ENCODE measurements at regions not wholly inside any gene's neighbourhood (a gene's known extent, or its start where the extent isn't known, plus 50 kb on each side); places are given as distances from the start of the nearest gene placed in this dataset.
"Not testable (repeated sequence)": the region's sequence is repeated elsewhere in the genome, so short reads cannot be mapped to it uniquely, and the experiment has no call there.

- DNase-seq (ENCODE audit: low spot score) = no peak
Measured at GRCh38 chr6:6479785-6480184, 108.7 kb upstream of the LY86 start.

DNA sequence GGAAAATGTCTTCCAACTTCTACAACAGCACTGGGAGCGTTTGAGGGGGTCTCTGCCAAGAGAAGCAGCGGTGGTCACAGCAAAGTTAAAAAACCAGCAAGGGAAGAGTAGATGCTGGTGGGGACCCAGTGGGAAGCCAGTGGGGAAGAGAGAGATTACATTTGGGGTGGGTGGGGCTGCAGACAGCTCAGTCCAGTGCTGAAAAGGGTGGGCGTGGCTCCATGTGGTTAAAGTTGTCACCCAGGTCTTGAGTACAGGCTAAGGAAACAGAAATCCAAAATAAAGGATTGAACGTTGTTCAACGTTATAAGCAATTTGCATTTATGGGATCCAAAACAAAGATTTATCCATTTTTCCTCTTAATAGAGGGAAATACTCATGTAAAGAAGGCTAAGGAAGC, 106.3 kb upstream of the LY86 start:
- DNase-seq (ENCODE audit: low spot score) = no peak

DNA sequence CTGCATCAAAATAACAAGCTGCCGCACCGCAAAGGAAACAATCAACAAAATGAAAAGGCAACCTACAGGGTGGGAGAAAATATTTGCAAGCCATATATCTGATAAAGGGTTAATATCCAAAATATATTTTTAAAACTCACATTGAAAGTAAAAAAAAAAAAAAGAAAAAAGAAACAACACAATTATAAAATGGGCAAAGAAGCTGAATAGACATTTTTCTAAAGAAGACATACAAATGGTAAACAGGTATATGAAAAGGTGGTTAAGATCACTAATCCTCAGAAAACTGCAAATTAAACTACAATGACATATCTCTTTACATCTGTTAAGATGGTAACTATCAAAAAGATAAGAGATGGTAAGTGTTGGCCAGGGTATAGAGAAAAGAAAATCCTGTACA, 105.4 kb upstream of the LY86 start:
- no peak for DNase-seq (ENCODE audit: low spot score)

- no peak for DNase-seq (ENCODE audit: low spot score)
Measured at GRCh38 chr6:6483733-6484132, 104.8 kb upstream of the LY86 start.

- DNase-seq (ENCODE audit: low spot score) = no peak
Measured at GRCh38 chr6:6484681-6485080, 103.8 kb upstream of the LY86 start.

DNA sequence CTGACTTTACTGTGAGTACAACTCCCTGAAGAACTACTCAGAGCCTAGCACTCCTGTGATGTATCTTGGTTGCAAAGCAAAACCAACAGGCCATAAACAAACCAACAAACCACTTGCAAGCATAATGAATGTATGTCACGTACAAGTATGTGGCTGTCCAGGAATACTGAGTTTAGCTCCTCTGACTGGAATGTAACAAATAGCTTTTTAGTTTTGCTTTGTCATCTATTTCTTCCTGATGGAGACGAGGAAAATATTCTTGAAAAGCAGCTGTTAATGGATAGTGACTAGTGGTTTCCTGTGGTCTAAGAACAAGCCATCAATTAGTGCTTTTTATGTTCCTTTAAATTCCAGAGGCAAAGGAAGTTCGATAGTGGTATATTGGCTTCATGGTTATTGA, 101.9 kb upstream of the LY86 start:
- DNase-seq (ENCODE audit: low spot score) = no peak

GRCh38 chr6:6491761-6492160, 96.8 kb upstream of the LY86 start:
- no peak for DNase-seq (ENCODE audit: low spot score)

DNA sequence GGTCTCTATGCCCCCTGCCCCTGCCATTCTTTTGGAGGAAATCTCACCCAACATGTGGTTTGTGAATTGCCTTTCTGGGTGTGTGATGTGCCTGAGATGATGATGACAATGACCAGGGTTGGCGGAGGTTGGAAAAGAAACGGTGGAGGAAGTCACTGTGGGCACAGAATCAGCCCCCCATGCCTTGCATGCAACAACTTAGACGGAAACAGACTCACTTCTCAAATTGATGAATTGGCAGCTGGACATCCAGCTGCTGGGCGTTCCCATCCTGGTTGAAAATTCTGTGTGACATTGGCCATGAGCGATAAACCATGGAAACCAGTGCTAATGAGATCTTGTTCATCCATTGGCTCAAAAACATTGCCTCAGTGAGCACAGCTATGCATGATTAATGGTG, 95.8 kb upstream of the LY86 start:
- DNase-seq (ENCODE audit: low spot score) = no peak

DNA sequence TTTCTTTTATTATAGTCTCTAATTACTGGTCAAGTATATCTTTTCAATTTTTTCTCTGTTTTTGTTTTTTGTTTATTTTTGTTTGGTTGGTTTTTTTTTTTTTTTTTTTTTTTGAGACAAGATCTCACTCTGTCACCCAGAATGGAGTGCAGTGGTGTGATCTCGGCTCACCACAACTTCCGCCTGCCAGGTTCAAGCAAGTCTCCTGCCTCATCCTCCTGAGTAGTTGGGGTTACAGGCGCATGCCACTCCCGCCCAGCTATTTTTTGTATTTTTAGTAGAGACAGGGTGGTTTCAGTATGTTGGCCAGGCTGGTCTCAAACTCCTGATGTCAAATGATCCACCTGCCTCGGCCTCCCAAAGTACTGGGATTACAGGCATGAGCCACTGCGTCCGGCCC, 94.4 kb upstream of the LY86 start:
- not testable (repeated sequence) for DNase-seq (ENCODE audit: low spot score)

GRCh38 chr6:6494677-6495076, 93.8 kb upstream of the LY86 start:
- DNase-seq (ENCODE audit: low spot score) = peak; percentile 39

GRCh38 chr6:6495851-6496250, 92.7 kb upstream of the LY86 start:
- no peak for DNase-seq (ENCODE audit: low spot score)

DNA sequence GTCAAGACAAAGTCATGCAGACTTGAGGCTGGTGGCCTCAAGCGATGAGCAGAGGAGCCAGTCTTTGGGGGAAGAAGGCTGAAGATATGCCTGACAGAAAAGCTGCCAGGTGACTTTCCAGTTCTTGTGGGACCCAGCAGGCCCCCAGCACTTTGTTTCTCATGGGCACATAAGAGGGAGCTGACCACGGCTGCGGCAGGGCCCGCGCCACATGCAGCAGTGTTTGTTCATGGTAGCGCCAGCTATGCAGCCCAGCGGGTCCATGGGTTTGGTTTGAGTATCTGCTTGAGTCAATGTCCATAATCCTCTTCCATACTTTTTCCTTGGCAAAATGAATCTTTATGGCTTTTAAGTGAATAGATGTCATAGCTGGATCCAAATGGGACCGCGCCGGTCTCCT, 91.0 kb upstream of the LY86 start:
- no peak for DNase-seq (ENCODE audit: low spot score)

GRCh38 chr6:6497976-6498375, 90.5 kb upstream of the LY86 start:
- DNase-seq (ENCODE audit: low spot score) = no peak

- DNase-seq (ENCODE audit: low spot score) = no peak
Measured at GRCh38 chr6:6503191-6503590, 85.3 kb upstream of the LY86 start.

DNA sequence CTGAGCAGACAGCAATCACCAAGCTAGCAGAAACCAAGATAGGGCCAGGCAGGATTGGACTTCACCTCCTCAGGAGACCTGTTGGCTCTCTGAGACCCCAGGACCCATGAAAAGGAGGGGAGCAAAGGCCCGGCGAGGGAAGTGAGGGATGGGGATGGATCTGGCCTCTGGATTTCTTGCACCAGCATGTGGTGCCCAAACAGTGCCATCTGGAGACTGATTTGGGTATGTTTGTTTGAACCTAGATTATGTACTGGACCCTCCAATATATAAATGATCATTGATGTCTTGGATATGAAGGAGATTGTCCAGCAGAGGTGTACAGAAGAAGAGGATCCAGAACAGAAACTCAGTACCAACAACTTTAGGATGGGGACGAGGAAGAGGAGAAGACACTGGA, 83.4 kb upstream of the LY86 start:
- DNase-seq (ENCODE audit: low spot score) = no peak

- DNase-seq (ENCODE audit: low spot score) = no peak
Measured at GRCh38 chr6:6508643-6509042, 79.9 kb upstream of the LY86 start.

- no peak for DNase-seq (ENCODE audit: low spot score)
Measured at GRCh38 chr6:6509284-6509683, 79.2 kb upstream of the LY86 start.

DNA sequence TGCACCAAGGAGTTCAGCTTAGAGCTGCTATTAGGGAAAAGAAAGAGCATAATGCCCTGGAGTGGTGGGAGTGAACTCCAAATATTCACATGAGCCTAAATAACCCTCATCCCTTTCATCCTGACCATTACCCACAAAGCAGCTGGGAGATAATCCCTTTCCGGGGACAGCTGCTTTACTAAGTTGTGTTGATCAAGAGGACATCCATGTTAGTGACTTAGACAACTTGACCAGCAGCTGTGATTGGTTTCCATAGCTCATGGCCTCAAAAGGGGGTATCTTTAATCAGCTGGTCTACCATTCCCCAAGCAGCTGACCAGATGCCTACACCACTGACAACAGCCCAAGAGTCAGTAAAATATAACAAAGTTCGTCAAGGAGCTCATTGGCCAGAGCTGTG, 75.8 kb upstream of the LY86 start:
- DNase-seq (ENCODE audit: low spot score) = no peak

- DNase-seq (ENCODE audit: low spot score) = no peak
Measured at GRCh38 chr6:6515691-6516607, 72.6 kb upstream of the LY86 start.

DNA sequence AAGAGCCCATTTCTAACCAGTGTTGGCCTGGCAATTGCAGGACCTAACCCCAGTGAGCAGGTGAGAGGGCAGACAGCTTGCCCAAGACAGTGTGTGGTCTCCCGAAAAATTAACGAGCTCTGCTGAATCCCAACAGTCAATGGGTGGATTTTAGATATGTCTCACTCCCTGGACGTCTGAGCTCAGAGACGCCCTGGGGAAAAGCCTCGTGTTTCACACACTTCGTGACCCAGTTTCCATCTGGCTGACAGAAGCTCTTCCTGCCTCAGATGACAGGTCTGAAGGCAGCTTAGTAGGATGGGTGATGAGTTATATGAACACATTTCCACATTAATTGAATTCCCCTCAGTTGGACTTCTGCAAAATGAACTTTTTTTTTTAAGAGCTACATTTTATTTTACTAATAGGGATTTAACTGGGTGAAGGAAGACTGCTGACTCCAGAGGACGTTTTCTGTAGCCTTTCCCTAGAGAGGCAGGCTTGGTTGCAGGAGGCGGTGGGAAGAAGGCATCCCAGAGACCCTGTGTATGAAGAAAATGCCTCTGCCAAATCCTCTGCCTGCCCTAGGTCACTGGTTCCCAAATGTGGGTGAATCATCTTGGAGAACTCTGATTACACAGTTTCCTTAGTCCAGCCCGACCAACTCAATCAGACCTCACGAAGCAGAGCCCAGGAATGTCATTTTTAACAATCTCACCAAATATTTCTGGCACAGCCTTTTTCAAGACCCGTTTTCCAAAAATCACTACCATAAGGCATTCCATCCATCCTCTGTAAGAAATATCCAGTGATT, 71.7 kb upstream of the LY86 start:
- DNase-seq (ENCODE audit: low spot score) = no peak

GRCh38 chr6:6518631-6519427, 69.7 kb upstream of the LY86 start:
- DNase-seq (ENCODE audit: low spot score) = no peak

DNA sequence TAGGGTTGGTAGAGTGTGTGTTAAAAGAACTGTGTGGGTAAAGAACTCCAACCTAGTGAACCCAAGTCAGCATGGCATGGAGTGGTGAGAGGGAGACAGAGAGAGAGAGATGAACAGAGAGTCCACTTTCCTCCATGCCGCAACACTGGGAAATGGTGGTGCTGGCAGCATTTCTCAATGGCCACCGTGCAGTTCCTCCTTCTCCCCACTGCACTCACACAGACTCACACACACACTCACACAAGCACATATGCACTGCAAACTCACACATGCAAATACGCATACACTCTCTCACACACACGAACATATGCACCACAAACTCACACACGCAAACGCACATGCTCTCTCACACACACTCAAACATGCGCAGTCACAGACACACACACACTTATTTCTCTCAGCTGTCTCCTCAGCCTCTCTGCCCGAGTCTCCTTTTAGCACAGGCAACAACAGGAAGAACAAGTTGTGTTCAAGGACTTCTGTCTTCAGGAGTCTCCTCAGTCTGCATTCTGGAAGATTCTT, 66.5 kb upstream of the LY86 start:
- no peak for DNase-seq (ENCODE audit: low spot score)

Measured in mucosa of gallbladder (tissue), 1 donor.